A549 (cell line): ENCODE measurements at regions not wholly inside any gene's neighbourhood (a gene's known extent, or its start where the extent isn't known, plus 50 kb on each side); places are given as distances from the start of the nearest gene placed in this dataset.
"Not testable (repeated sequence)": the region's sequence is repeated elsewhere in the genome, so short reads cannot be mapped to it uniquely, and the experiment has no call there.

Experiments
- BHLHE40 ChIP-seq: IDR thresholded peaks from 2 replicates; pipeline ENCODE4 v1.6.1; 2012; ENCODE audit warnings: low read depth, low read length, inconsistent platforms
- CEBPB ChIP-seq, 2 experiments: fragments of >200 bp in 1 of 2; sonication (Bioruptor Twin) in 1 of 2; formaldehyde crosslinking in 1 of 2; IDR thresholded peaks; 2 replicates each; pipeline ENCODE4 v1.6.1; 2012 to 2016
- CTCF ChIP-seq: fragments of >200 bp; sonication (Bioruptor Twin); formaldehyde crosslinking; IDR thresholded peaks from 3 replicates; pipeline ENCODE4 v1.5.1; 2016
- EP300 ChIP-seq, 2 experiments: fragments of >200 bp; sonication (Bioruptor Twin); formaldehyde crosslinking; IDR thresholded peaks; 2 replicates in 1 of 2; 3 replicates in 1 of 2; pipeline ENCODE4 v1.6.1; 2016 to 2017
- HDAC2 ChIP-seq: fragments of 200-600 bp; sonication (generic); IDR thresholded peaks from 2 replicates; pipeline ENCODE4 v1.6.1; 2016
- HOXB13 ChIP-seq: fragments of 250-450 bp; sonication (Bioruptor Pico); IDR thresholded peaks from 2 replicates; pipeline ENCODE4 v1.5.0; 2020; ENCODE audit warnings: low read depth, mild to moderate bottlenecking, moderate library complexity
- JUN ChIP-seq, 2 experiments: fragments of >200 bp; sonication (Bioruptor Twin); formaldehyde crosslinking; IDR thresholded peaks; 2 replicates in 1 of 2; 3 replicates in 1 of 2; pipeline ENCODE4 v1.6.1; 2016 to 2017
- MAX ChIP-seq: IDR thresholded peaks from 2 replicates; pipeline ENCODE4 v1.6.1; 2012
- PHF8 ChIP-seq: fragments of 200-600 bp; sonication (generic); IDR thresholded peaks from 2 replicates; pipeline ENCODE4 v1.6.1; 2016; ENCODE audit warnings: low read depth, mild to moderate bottlenecking, antibody characterized with exemption, moderate library complexity, borderline replicate concordance
- POLR2A ChIP-seq: IDR thresholded peaks from 2 replicates; pipeline ENCODE4 v1.6.1; 2012; ENCODE audit warnings: mild to moderate bottlenecking, low read length
- REST ChIP-seq: fragments of 200-600 bp; sonication (generic); IDR thresholded peaks from 2 replicates; pipeline ENCODE4 v1.6.1; 2016; ENCODE audit warnings: antibody characterized with exemption, mild to moderate bottlenecking, moderate library complexity
- USF2 ChIP-seq: fragments of 450-650 bp; IDR thresholded peaks from 2 replicates; pipeline ENCODE4 v1.6.1; 2014; ENCODE audit warnings: antibody characterized with exemption
- ZNF302 ChIP-seq: fragments of 250-450 bp; sonication (Bioruptor Pico); IDR thresholded peaks from 2 replicates; pipeline ENCODE4 v1.9.0; 2021; ENCODE audit warnings: inconsistent platforms, mild to moderate bottlenecking, moderate library complexity

- TF ChIP-seq CTCF; BHLHE40; ZNF302 (CRISPR knock-in tag); POLR2A; HOXB13 (CRISPR knock-in tag); JUN (IDR thresholded peaks at IDR 0.05); EP300 (IDR thresholded peaks at IDR 0.05); PHF8; USF2; CEBPB (IDR thresholded peaks at IDR 0.05); HDAC2; MAX; REST: not testable (repeated sequence)
These were observed 277.1 kb downstream of the COG6 start for GRCh38 chr13:39932514-39932913.
